GM23338 (cell line): ENCODE measurements at regions not wholly inside any gene's neighbourhood (a gene's known extent, or its start where the extent isn't known, plus 50 kb on each side); places are given as distances from the start of the nearest gene placed in this dataset.

Experiments used
- ATAC-seq: fragments of 200-7000 bp; cut with Tn5 transposase; 3 replicates; pipeline ENCODE4 v1.9.1; 2020
- DNase-seq: peaks from one replicate; pipeline ENCODE4 v3.0.0-alpha.2; 2015; ENCODE audit warnings: low spot score
- H2AFZ ChIP-seq: fragments of 200-600 bp; sonication (generic); 2 replicates; pipeline ENCODE4 v1.8.0; 2016; ENCODE audit warnings: antibody characterized with exemption, mild to moderate bottlenecking, moderate library complexity
- H3F3A ChIP-seq: fragments of 200-600 bp; sonication (generic); replicated peaks from 2 replicates; pipeline ENCODE4 v1.8.0; 2017; ENCODE audit warnings: antibody characterized with exemption, mixed run types, low read depth
- H3K27ac ChIP-seq: fragments of 200-600 bp; sonication (generic); 2 replicates; pipeline ENCODE4 v1.6.1; 2016; ENCODE audit warnings: low read depth
- H3K27me3 ChIP-seq: fragments of 200-600 bp; sonication (generic); 2 replicates; pipeline ENCODE4 v1.8.0; 2016; ENCODE audit warnings: mild to moderate bottlenecking, mixed run types, moderate library complexity; ENCODE audit not compliant: insufficient read depth
- H3K36me3 ChIP-seq: fragments of 200-600 bp; sonication (generic); 2 replicates; pipeline ENCODE4 v1.8.0; 2016; ENCODE audit warnings: mild to moderate bottlenecking; ENCODE audit not compliant: insufficient read depth
- H3K4me1 ChIP-seq: fragments of 200-600 bp; sonication (generic); 2 replicates; pipeline ENCODE4 v1.8.0; 2016; ENCODE audit warnings: mild to moderate bottlenecking, moderate library complexity; ENCODE audit not compliant: insufficient read depth
- H3K4me2 ChIP-seq: fragments of 200-600 bp; sonication (generic); 2 replicates; pipeline ENCODE4 v1.7.1; 2017; ENCODE audit warnings: mixed run types
- H3K4me3 ChIP-seq: fragments of 200-600 bp; sonication (generic); 2 replicates; pipeline ENCODE4 v1.6.1; 2016; ENCODE audit warnings: mixed run types
- H3K79me2 ChIP-seq: fragments of 200-600 bp; sonication (generic); replicated peaks from 2 replicates; pipeline ENCODE4 v1.8.0; 2017; ENCODE audit warnings: mild to moderate bottlenecking; ENCODE audit not compliant: insufficient read depth
- H3K9me2 ChIP-seq: fragments of 200-600 bp; sonication (generic); 2 replicates; pipeline ENCODE4 v1.8.0; 2017; ENCODE audit not compliant: insufficient read depth
- H4K20me1 ChIP-seq: fragments of 200-600 bp; sonication (generic); replicated peaks from 2 replicates; pipeline ENCODE4 v1.8.0; 2017; ENCODE audit warnings: mild to moderate bottlenecking; ENCODE audit not compliant: insufficient read depth
- H3K27ac Mint-ChIP-seq: 2 replicates; pipeline ENCODE4 v1.8.0; 2020; ENCODE audit warnings: inconsistent platforms, mild to moderate bottlenecking, moderate library complexity, mixed read lengths
- H3K27me3 Mint-ChIP-seq: 3 replicates; pipeline ENCODE4 v1.8.0; 2022; ENCODE audit warnings: low read depth, mild to moderate bottlenecking, moderate library complexity, mixed read lengths, inconsistent platforms; ENCODE audit not compliant: insufficient read depth, poor library complexity
- H3K36me3 Mint-ChIP-seq: 3 replicates; pipeline ENCODE4 v1.8.0; 2021; ENCODE audit warnings: low read depth, mild to moderate bottlenecking, inconsistent platforms, moderate library complexity, mixed read lengths
- H3K4me1 Mint-ChIP-seq: 3 replicates; pipeline ENCODE4 v1.8.0; 2020; ENCODE audit warnings: mild to moderate bottlenecking, inconsistent platforms, mixed read lengths
- H3K4me3 Mint-ChIP-seq: 3 replicates; pipeline ENCODE4 v1.8.0; 2021; ENCODE audit warnings: moderate library complexity, mild to moderate bottlenecking, inconsistent platforms, mixed read lengths
- H3K9me3 Mint-ChIP-seq: 3 replicates; pipeline ENCODE4 v1.8.0; 2020; ENCODE audit warnings: moderate library complexity, mild to moderate bottlenecking, inconsistent platforms, mixed read lengths
- CREB1 ChIP-seq: fragments of 250-450 bp; sonication (Bioruptor Pico); IDR thresholded peaks from 2 replicates; pipeline ENCODE4 v1.5.0; 2020; ENCODE audit warnings: low read depth, mild to moderate bottlenecking, moderate library complexity
- EZH2phosphoT487 ChIP-seq: fragments of 200-600 bp; sonication (generic); IDR thresholded peaks from one replicate; pipeline ENCODE4 v1.8.1; 2018; ENCODE audit warnings: antibody characterized with exemption; ENCODE audit not compliant: unreplicated experiment
- JUNB ChIP-seq: IDR thresholded peaks from one replicate; pipeline ENCODE4 v1.6.1; 2016; ENCODE audit warnings: antibody characterized with exemption; ENCODE audit not compliant: unreplicated experiment
- NANOG ChIP-seq: IDR thresholded peaks from 2 replicates; pipeline ENCODE4 v1.6.1; 2016; ENCODE audit warnings: antibody characterized with exemption, borderline replicate concordance
- POLR2AphosphoS5 ChIP-seq: IDR thresholded peaks from 2 replicates; pipeline ENCODE4 v1.6.1; 2016; ENCODE audit warnings: antibody characterized with exemption, low read depth
- STAT1 ChIP-seq: IDR thresholded peaks from one replicate; pipeline ENCODE4 v1.6.1; 2016; ENCODE audit warnings: antibody characterized with exemption; ENCODE audit not compliant: unreplicated experiment
- ZNF114 ChIP-seq: fragments of 250-450 bp; sonication (Bioruptor Pico); IDR thresholded peaks from 2 replicates; pipeline ENCODE4 v1.5.0; 2020; ENCODE audit warnings: mild to moderate bottlenecking, moderate library complexity
- ZNF331 ChIP-seq: fragments of 250-450 bp; sonication (Bioruptor Pico); IDR thresholded peaks from 2 replicates; pipeline ENCODE4 v1.5.0; 2020; ENCODE audit warnings: low read depth, mild to moderate bottlenecking, moderate library complexity
- TF ChIP-seq, protein P1 (sequence below): fragments of 250-450 bp; sonication (Bioruptor Pico); IDR thresholded peaks from 2 replicates; pipeline ENCODE4 v1.5.0; 2020; ENCODE audit warnings: mild to moderate bottlenecking, moderate library complexity
- TF ChIP-seq, protein P2 (sequence below): IDR thresholded peaks from 2 replicates; pipeline ENCODE4 v1.6.1; 2016; ENCODE audit warnings: antibody characterized with exemption

DNA sequence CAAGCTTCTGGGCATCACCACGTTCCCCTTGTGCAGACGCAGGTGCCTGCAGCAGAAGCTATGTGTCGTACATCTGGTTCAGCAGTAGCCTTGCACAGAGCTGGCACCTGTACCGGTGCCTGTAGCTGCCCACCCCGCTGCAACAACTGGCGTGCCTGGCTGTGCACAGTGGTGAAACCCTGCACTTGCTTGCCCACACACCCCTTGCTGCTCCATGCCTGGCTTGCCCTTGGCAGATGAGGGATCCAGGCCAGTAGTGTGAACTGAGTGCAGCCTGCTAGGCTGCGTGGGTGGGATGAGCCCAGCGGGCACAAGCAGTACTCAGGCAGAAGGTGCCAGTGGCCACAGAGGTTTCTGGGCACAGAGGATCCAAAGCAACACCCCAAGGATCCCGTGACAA, 528.4 kb downstream of the PPARGC1A start (continued):
- TF ChIP-seq, protein P1, sequence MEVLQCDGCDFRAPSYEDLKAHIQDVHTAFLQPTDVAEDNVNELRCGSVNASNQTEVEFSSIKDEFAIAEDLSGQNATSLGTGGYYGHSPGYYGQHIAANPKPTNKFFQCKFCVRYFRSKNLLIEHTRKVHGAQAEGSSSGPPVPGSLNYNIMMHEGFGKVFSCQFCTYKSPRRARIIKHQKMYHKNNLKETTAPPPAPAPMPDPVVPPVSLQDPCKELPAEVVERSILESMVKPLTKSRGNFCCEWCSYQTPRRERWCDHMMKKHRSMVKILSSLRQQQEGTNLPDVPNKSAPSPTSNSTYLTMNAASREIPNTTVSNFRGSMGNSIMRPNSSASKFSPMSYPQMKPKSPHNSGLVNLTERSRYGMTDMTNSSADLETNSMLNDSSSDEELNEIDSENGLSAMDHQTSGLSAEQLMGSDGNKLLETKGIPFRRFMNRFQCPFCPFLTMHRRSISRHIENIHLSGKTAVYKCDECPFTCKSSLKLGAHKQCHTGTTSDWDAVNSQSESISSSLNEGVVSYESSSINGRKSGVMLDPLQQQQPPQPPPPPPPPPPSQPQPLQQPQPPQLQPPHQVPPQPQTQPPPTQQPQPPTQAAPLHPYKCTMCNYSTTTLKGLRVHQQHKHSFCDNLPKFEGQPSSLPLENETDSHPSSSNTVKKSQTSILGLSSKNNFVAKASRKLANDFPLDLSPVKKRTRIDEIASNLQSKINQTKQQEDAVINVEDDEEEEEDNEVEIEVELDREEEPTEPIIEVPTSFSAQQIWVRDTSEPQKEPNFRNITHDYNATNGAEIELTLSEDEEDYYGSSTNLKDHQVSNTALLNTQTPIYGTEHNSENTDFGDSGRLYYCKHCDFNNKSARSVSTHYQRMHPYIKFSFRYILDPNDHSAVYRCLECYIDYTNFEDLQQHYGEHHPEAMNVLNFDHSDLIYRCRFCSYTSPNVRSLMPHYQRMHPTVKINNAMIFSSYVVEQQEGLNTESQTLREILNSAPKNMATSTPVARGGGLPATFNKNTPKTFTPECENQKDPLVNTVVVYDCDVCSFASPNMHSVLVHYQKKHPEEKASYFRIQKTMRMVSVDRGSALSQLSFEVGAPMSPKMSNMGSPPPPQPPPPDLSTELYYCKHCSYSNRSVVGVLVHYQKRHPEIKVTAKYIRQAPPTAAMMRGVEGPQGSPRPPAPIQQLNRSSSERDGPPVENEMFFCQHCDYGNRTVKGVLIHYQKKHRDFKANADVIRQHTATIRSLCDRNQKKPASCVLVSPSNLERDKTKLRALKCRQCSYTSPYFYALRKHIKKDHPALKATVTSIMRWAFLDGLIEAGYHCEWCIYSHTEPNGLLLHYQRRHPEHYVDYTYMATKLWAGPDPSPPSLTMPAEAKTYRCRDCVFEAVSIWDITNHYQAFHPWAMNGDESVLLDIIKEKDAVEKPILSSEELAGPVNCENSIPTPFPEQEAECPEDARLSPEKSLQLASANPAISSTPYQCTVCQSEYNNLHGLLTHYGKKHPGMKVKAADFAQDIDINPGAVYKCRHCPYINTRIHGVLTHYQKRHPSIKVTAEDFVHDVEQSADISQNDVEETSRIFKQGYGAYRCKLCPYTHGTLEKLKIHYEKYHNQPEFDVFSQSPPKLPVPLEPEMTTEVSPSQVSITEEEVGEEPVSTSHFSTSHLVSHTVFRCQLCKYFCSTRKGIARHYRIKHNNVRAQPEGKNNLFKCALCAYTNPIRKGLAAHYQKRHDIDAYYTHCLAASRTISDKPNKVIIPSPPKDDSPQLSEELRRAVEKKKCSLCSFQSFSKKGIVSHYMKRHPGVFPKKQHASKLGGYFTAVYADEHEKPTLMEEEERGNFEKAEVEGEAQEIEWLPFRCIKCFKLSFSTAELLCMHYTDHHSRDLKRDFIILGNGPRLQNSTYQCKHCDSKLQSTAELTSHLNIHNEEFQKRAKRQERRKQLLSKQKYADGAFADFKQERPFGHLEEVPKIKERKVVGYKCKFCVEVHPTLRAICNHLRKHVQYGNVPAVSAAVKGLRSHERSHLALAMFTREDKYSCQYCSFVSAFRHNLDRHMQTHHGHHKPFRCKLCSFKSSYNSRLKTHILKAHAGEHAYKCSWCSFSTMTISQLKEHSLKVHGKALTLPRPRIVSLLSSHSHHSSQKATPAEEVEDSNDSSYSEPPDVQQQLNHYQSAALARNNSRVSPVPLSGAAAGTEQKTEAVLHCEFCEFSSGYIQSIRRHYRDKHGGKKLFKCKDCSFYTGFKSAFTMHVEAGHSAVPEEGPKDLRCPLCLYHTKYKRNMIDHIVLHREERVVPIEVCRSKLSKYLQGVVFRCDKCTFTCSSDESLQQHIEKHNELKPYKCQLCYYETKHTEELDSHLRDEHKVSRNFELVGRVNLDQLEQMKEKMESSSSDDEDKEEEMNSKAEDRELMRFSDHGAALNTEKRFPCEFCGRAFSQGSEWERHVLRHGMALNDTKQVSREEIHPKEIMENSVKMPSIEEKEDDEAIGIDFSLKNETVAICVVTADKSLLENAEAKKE (CRISPR knock-in tag): no peak
- no peak for TF ChIP-seq EZH2phosphoT487
- TF ChIP-seq, protein P2, sequence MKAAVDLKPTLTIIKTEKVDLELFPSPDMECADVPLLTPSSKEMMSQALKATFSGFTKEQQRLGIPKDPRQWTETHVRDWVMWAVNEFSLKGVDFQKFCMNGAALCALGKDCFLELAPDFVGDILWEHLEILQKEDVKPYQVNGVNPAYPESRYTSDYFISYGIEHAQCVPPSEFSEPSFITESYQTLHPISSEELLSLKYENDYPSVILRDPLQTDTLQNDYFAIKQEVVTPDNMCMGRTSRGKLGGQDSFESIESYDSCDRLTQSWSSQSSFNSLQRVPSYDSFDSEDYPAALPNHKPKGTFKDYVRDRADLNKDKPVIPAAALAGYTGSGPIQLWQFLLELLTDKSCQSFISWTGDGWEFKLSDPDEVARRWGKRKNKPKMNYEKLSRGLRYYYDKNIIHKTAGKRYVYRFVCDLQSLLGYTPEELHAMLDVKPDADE: no peak
- no peak for TF ChIP-seq POLR2AphosphoS5
- no peak for TF ChIP-seq NANOG
- no peak for TF ChIP-seq ZNF331 (CRISPR knock-in tag)
- TF ChIP-seq CREB1: no peak

DNA sequence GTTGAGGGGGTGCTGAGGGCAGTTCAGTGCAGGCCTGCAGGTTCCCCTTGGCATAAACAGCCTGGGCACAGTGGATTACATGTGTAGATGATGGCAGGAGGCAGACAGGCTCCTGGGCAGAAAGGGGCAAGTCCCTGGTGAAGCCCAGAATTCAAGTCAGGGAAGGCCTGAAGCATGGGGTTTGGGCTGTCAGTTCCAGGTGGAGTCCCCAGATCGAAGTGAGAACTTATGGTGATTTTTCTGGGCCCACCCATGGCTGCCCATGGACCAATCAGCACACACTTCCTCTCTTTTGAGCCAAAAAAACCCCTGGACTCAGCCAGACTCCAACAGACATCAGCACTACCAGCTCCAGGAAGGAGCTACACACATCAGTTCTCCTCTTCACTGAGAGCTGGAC, 529.1 kb downstream of the PPARGC1A start:
- Histone ChIP-seq H3K79me2 (no peaks in the 10 kb centered on the region), H3K27ac (no peak overlapping the region), H3F3A (no peaks in the 10 kb centered on the region), H3K27me3 (no peaks in the 10 kb centered on the region), H3K4me2 (no peak overlapping the region), H3K9me2 (no peaks in the 10 kb centered on the region), H4K20me1 (no peaks in the 10 kb centered on the region), H3K4me1 (no peaks in the 10 kb centered on the region), H3K36me3 (no peaks in the 10 kb centered on the region; the same call in 1 of the 2 replicates), H2AFZ (no peak overlapping the region), H3K4me3 (no peak overlapping the region)
- ATAC-seq (no peak), DNase-seq (no peak)
- no peaks in the 10 kb centered on the region for H3K4me1 Mint-ChIP-seq
- H3K9me3 Mint-ChIP-seq: no peaks in the 10 kb centered on the region
- no peak overlapping the region for H3K27ac Mint-ChIP-seq
- H3K36me3 Mint-ChIP-seq: no peaks in the 10 kb centered on the region; the same call in 2 of the 3 replicates
- H3K27me3 Mint-ChIP-seq: no peaks in the 10 kb centered on the region
- no peak overlapping the region for H3K4me3 Mint-ChIP-seq
- no peak for TF ChIP-seq JUNB
- no peak for TF ChIP-seq STAT1
- no peak for TF ChIP-seq ZNF114 (CRISPR knock-in tag)
- TF ChIP-seq, protein P2: no peak
- TF ChIP-seq ZNF331 (CRISPR knock-in tag): no peak
